ENCODE measurements at regions not wholly inside any gene's neighbourhood (a gene's known extent, or its start where the extent isn't known, plus 50 kb on each side); places are given as distances from the start of the nearest gene placed in this dataset.

DNA sequence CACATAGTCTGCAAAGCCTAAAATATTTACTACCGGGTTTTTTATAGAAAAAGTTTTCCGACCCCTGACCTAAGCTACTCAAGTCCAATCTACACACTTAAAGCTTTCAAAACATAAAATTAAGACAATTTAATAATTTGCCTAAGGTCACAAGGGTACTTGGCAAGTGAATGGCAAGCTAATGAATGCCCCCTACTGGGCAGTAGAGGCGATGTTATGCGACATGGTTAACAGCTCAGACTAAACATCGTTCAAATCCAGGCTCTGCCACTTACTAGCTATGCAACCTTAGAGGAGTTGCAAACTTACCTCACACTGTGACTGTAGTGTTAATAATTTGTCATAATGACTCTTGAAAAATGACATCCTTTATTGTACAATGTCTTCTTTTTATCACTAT, 317.2 kb upstream of the NFIA start:
- Histone ChIP-seq H4K20me1 (ENCODE audit: control insufficient read depth, extremely low read depth, insufficient read depth, low read length) (no peaks in the 10 kb centered on the region), H3K36me3 (ENCODE audit: control insufficient read depth, insufficient read depth, low read length) (no peaks in the 10 kb centered on the region), H3K4me2 (ENCODE audit: extremely low read depth, insufficient read depth, low read length) (no peak overlapping the region), H3K9me3 (ENCODE audit: control insufficient read depth, insufficient read depth, low read depth, low read length) (no peaks in the 10 kb centered on the region), H2AFZ (ENCODE audit: low read length) (no peak overlapping the region), H3K27ac (ENCODE audit: insufficient read depth, low read length) (no peak overlapping the region), H3K79me2 (ENCODE audit: control insufficient read depth, insufficient read depth, low read length) (no peaks in the 10 kb centered on the region), H3K4me3 (replicated peaks in 1 of 4; ENCODE audit: control extremely low read depth in 1 of 4, insufficient read depth in 1 of 4, low read depth in 3 of 4, low read length in 4 of 4) (no peak overlapping the region), H3K4me1 (ENCODE audit: control insufficient read depth, extremely low read depth, insufficient read depth, low read length) (no peaks in the 10 kb centered on the region), H3K9ac (ENCODE audit: insufficient read depth, low read length) (no peak overlapping the region), H3K27me3 (ENCODE audit: control insufficient read depth, insufficient read depth, low read length) (no peaks in the 10 kb centered on the region)
- peak; percentile 11 to 64 for DNase-seq (ENCODE audit: low read depth in 2 of 2)
- TF ChIP-seq EZH2 (IDR thresholded peaks at IDR 0.05; ENCODE audit: low read length, missing control alignments), result no peak
- peak; percentile 44 to 83 for TF ChIP-seq CTCF (conservative IDR thresholded peaks at IDR 0.05 in 1 of 2, IDR thresholded peaks at IDR 0.05 in 1 of 2; ENCODE audit: low read depth in 1 of 2, low read length in 2 of 2)

- no peak overlapping the region for H3K4me3 ChIP-seq (replicated peaks in 1 of 4; ENCODE audit: control extremely low read depth in 1 of 4, insufficient read depth in 1 of 4, low read depth in 3 of 4, low read length in 4 of 4)
- H3K36me3 ChIP-seq (ENCODE audit: control insufficient read depth, insufficient read depth, low read length), result no peaks in the 10 kb centered on the region
- H3K27ac ChIP-seq (ENCODE audit: insufficient read depth, low read length), result no peak overlapping the region
- H3K79me2 ChIP-seq (ENCODE audit: control insufficient read depth, insufficient read depth, low read length), result no peaks in the 10 kb centered on the region
- H4K20me1 ChIP-seq (ENCODE audit: control insufficient read depth, extremely low read depth, insufficient read depth, low read length), result no peaks in the 10 kb centered on the region
- H3K4me2 ChIP-seq (ENCODE audit: extremely low read depth, insufficient read depth, low read length), result no peak overlapping the region
- H3K4me1 ChIP-seq (ENCODE audit: control insufficient read depth, extremely low read depth, insufficient read depth, low read length), result no peaks in the 10 kb centered on the region
- TF ChIP-seq CTCF (conservative IDR thresholded peaks at IDR 0.05 in 1 of 2, IDR thresholded peaks at IDR 0.05 in 1 of 2; ENCODE audit: low read depth in 1 of 2, low read length in 2 of 2), result no peak
- no peak for TF ChIP-seq EZH2 (IDR thresholded peaks at IDR 0.05; ENCODE audit: low read length, missing control alignments)
- DNase-seq (ENCODE audit: low read depth in 2 of 2), result no peak
- H3K9me3 ChIP-seq (ENCODE audit: control insufficient read depth, insufficient read depth, low read depth, low read length), result no peaks in the 10 kb centered on the region
- H3K27me3 ChIP-seq (ENCODE audit: control insufficient read depth, insufficient read depth, low read length), result no peaks in the 10 kb centered on the region
- no peak overlapping the region for H2AFZ ChIP-seq (ENCODE audit: low read length)
- no peak overlapping the region for H3K9ac ChIP-seq (ENCODE audit: insufficient read depth, low read length)
These were observed 317.9 kb upstream of the NFIA start for GRCh38 chr1:60764489-60764888.

DNA sequence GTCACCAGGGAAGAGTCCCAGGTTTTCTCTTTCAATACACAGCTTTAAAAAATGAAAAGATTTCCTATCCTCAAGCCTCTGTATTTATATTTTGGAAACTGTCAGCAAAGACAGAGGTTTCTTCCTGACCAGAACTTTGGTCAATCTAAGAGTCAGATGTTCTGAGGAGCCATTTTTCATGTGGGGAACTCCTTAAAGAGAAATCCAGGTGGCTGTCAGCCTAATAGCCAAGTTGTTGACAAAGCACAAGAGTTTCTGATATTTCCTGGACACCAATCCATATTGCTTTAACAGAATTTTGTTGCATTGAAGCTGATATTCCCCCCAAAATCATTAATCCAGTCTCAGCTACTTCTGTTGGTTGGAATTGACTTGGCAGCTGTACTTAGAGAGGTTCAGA, 318.6 kb upstream of the NFIA start:
- Histone ChIP-seq H3K9ac (ENCODE audit: insufficient read depth, low read length) (no peak overlapping the region), H3K4me1 (ENCODE audit: control insufficient read depth, extremely low read depth, insufficient read depth, low read length) (no peaks in the 10 kb centered on the region), H3K4me3 (replicated peaks in 1 of 4; ENCODE audit: control extremely low read depth in 1 of 4, insufficient read depth in 1 of 4, low read depth in 3 of 4, low read length in 4 of 4) (no peak overlapping the region), H3K9me3 (ENCODE audit: control insufficient read depth, insufficient read depth, low read depth, low read length) (no peaks in the 10 kb centered on the region), H4K20me1 (ENCODE audit: control insufficient read depth, extremely low read depth, insufficient read depth, low read length) (no peaks in the 10 kb centered on the region), H3K79me2 (ENCODE audit: control insufficient read depth, insufficient read depth, low read length) (no peaks in the 10 kb centered on the region), H3K4me2 (ENCODE audit: extremely low read depth, insufficient read depth, low read length) (no peak overlapping the region), H3K27me3 (ENCODE audit: control insufficient read depth, insufficient read depth, low read length) (no peaks in the 10 kb centered on the region), H3K36me3 (ENCODE audit: control insufficient read depth, insufficient read depth, low read length) (no peaks in the 10 kb centered on the region), H3K27ac (ENCODE audit: insufficient read depth, low read length) (no peak overlapping the region), H2AFZ (ENCODE audit: low read length) (no peak overlapping the region)
- no peak for DNase-seq (ENCODE audit: low read depth in 2 of 2)
- TF ChIP-seq CTCF (conservative IDR thresholded peaks at IDR 0.05 in 1 of 2, IDR thresholded peaks at IDR 0.05 in 1 of 2; ENCODE audit: low read depth in 1 of 2, low read length in 2 of 2), result no peak
- TF ChIP-seq EZH2 (IDR thresholded peaks at IDR 0.05; ENCODE audit: low read length, missing control alignments), result no peak

All from fibroblast of lung (primary cell).